HepG2 (cell line): ENCODE measurements at regions not wholly inside any gene's neighbourhood (a gene's known extent, or its start where the extent isn't known, plus 50 kb on each side); places are given as distances from the start of the nearest gene placed in this dataset.

ENCODE experiments used
- ATAC-seq: fragments of 200-7000 bp; cut with Tn5 transposase; 3 replicates; pipeline ENCODE4 v1.9.1; 2020; ENCODE audit warnings: mild to moderate bottlenecking, moderate library complexity
- BruUV-seq: library from RNA; stranded (reverse); fragments of 400-500 nt; replicated peaks from 2 replicates; lab custom pipeline; 2021; lab: Mats Ljungman, UMichigan
- CTCF ChIA-PET: fragments of 300-600 bp; formaldehyde crosslinking; extraction: SDS; loops from one replicate; lab custom pipeline; 2021; ENCODE audit warnings: low total read pairs, inconsistent platforms, low intra/inter-chr PET ratio; lab: Yijun Ruan, JAX
- POLR2A ChIA-PET: fragments of 350-600 bp; sonication (Branson Sonifier 250); formaldehyde crosslinking; loops from one replicate; lab custom pipeline; 2020; ENCODE audit warnings: antibody characterized with exemption, inconsistent platforms; lab: Yijun Ruan, JAX
- DNase-seq: peaks from one replicate; pipeline ENCODE4 v3.0.0-alpha.2; 2015; ENCODE audit warnings: low spot score
- FAIRE-seq: peaks from 3 replicates; lab custom pipeline; 2011; peaks lifted over from hg19 to GRCh38; lab: Jason Lieb, UNC
- H2AFZ ChIP-seq: one replicate; pipeline ENCODE4 v1.6.1; 2011; ENCODE audit warnings: low read length, inconsistent platforms
- H3K27ac ChIP-seq: fragments of 300-600 bp; 3 replicates; pipeline ENCODE4 v1.8.0; 2011; ENCODE audit warnings: mixed run types, mild to moderate bottlenecking, mixed read lengths, low read length, inconsistent platforms; ENCODE audit not compliant: insufficient read depth; ENCODE audit errors: extremely low read length
- H3K27me3 ChIP-seq, 2 experiments: fragments of 200-600 bp in 1 of 2; 2 replicates in 1 of 2; 3 replicates in 1 of 2; pipeline versions ENCODE4 v1.6.0 to v1.8.0; 2011; ENCODE audit warnings: low read length in 2 of 2, mild to moderate bottlenecking in 2 of 2, moderate library complexity in 2 of 2, inconsistent platforms in 1 of 2; ENCODE audit not compliant: insufficient read depth in 2 of 2, control insufficient read depth in 1 of 2
- H3K36me3 ChIP-seq, 2 experiments: fragments of 200-600 bp in 1 of 2; replicated peaks in 1 of 2; 2 replicates in 1 of 2; 3 replicates in 1 of 2; pipeline versions ENCODE4 v1.5.1 to v1.8.0; 2011; ENCODE audit warnings: low read length in 2 of 2, inconsistent platforms in 1 of 2; ENCODE audit not compliant: insufficient read depth in 2 of 2, control insufficient read depth in 1 of 2
- H3K4me1 ChIP-seq: 2 replicates; pipeline ENCODE4 v1.5.1; 2012; ENCODE audit warnings: low read length, inconsistent platforms; ENCODE audit not compliant: insufficient read depth
- H3K4me2 ChIP-seq: 2 replicates; pipeline ENCODE4 v1.6.0; 2011; ENCODE audit warnings: low read depth, low read length, inconsistent platforms
- H3K4me3 ChIP-seq, 3 experiments: fragments of 200-600 bp in 1 of 3; sonication (generic), shearing (Covaris generic) in 1 of 3; replicated peaks in 1 of 3; 2 replicates each; pipeline ENCODE4 v1.5.1; 2011 to 2016; ENCODE audit warnings: low read length in 3 of 3, inconsistent platforms in 2 of 3, low read depth in 2 of 3, mild to moderate bottlenecking in 2 of 3, control low read depth in 1 of 3, mixed read lengths in 1 of 3; ENCODE audit not compliant: insufficient read depth in 1 of 3
- H3K79me2 ChIP-seq: one replicate; pipeline ENCODE4 v1.6.1; 2011; ENCODE audit warnings: low read length, inconsistent platforms; ENCODE audit not compliant: insufficient read depth
- H3K9ac ChIP-seq: 2 replicates; pipeline ENCODE4 v1.6.0; 2011; ENCODE audit warnings: mild to moderate bottlenecking, low read depth, low read length, inconsistent platforms; ENCODE audit not compliant: insufficient read depth
- H3K9me3 ChIP-seq: 2 replicates; pipeline ENCODE4 v1.5.1; 2012; ENCODE audit warnings: mild to moderate bottlenecking, low read length
- H4K20me1 ChIP-seq: 2 replicates; pipeline ENCODE4 v1.6.0; 2011; ENCODE audit warnings: inconsistent platforms, mild to moderate bottlenecking, low read length, moderate library complexity; ENCODE audit not compliant: insufficient read depth
- IRF2 ChIP-seq: IDR thresholded peaks from 2 replicates; pipeline ENCODE4 v1.6.1; 2018; ENCODE audit warnings: missing genetic modification reagents, missing compliant biosample characterization
- KDM1A ChIP-seq: IDR thresholded peaks from 2 replicates; pipeline ENCODE4 v1.6.1; 2016; ENCODE audit warnings: missing compliant biosample characterization
- KDM2A ChIP-seq: sonication (generic); formaldehyde crosslinking; IDR thresholded peaks from 2 replicates; pipeline ENCODE4 v1.4.0; 2020; ENCODE audit warnings: low read depth, missing genetic modification reagents, borderline replicate concordance
- MIXL1 ChIP-seq: IDR thresholded peaks from 2 replicates; pipeline ENCODE4 v1.6.1; 2016
- RCOR2 ChIP-seq: IDR thresholded peaks from 2 replicates; pipeline ENCODE4 v1.6.1; 2016; ENCODE audit warnings: missing biosample characterization, missing genetic modification reagents
- XRCC5 ChIP-seq: fragments of 200-400 bp; formaldehyde crosslinking; optimal IDR thresholded peaks from 2 replicates; pipeline ENCODE3; 2017; ENCODE audit warnings: mild to moderate bottlenecking, low read length
- ZMYM3 ChIP-seq: sonication (generic); formaldehyde crosslinking; IDR thresholded peaks from 2 replicates; pipeline ENCODE4 v1.5.1; 2020; ENCODE audit warnings: mild to moderate bottlenecking, missing genetic modification reagents
- ZMYM4 ChIP-seq: sonication (generic); formaldehyde crosslinking; IDR thresholded peaks from 2 replicates; pipeline ENCODE4 v1.8.1; 2023; ENCODE audit warnings: mild to moderate bottlenecking, missing genetic modification reagents
- ZNF10 ChIP-seq: sonication (generic); formaldehyde crosslinking; IDR thresholded peaks from 2 replicates; pipeline ENCODE4 v1.4.0; 2020; ENCODE audit warnings: mild to moderate bottlenecking, low read depth, missing genetic modification reagents, borderline replicate concordance
- ZNF329 ChIP-seq: sonication (generic); formaldehyde crosslinking; IDR thresholded peaks from 2 replicates; pipeline ENCODE4 v1.9.0; 2021; ENCODE audit warnings: low read depth, mild to moderate bottlenecking, missing genetic modification reagents
- ZNF615 ChIP-seq: sonication (generic); formaldehyde crosslinking; IDR thresholded peaks from 2 replicates; pipeline ENCODE4 v1.5.0; 2020; ENCODE audit warnings: mild to moderate bottlenecking, missing genetic modification reagents, borderline replicate concordance
- ZNF629 ChIP-seq: sonication (generic); formaldehyde crosslinking; conservative IDR thresholded peaks from 2 replicates; pipeline ENCODE4 v1.5.0; 2020; ENCODE audit warnings: missing genetic modification reagents
- ZNF672 ChIP-seq: sonication (generic); formaldehyde crosslinking; IDR thresholded peaks from 2 replicates; pipeline ENCODE4 v1.8.1; 2022; ENCODE audit warnings: missing genetic modification reagents
- ZNF816 ChIP-seq: sonication (generic); formaldehyde crosslinking; IDR thresholded peaks from 2 replicates; pipeline ENCODE4 v1.8.0; 2022; ENCODE audit warnings: missing genetic modification reagents, mild to moderate bottlenecking, borderline replicate concordance
- WGBS: methylation state at CpG from one replicate; pipeline ENCODE4 v1.1.6; 2017; ENCODE audit warnings: low lambda C conversion rate; 5-methylcytosine and 5-hydroxymethylcytosine counted together
- in situ Hi-C: cut with HindIII; loops from 2 replicates; pipeline ENCODE4 v1.10.0; 2017; ENCODE audit warnings: low pct_unique_long_range_greater_than_20kb; ENCODE audit not compliant: extremely low pct_ligation_motif_present
- intact Hi-C: fragments of 100-400 bp; cut with micrococcal nuclease; formaldehyde crosslinking; loops from one replicate; pipeline ENCODE4 v1.10.0; 2022; ENCODE audit not compliant: unreplicated experiment

DNA sequence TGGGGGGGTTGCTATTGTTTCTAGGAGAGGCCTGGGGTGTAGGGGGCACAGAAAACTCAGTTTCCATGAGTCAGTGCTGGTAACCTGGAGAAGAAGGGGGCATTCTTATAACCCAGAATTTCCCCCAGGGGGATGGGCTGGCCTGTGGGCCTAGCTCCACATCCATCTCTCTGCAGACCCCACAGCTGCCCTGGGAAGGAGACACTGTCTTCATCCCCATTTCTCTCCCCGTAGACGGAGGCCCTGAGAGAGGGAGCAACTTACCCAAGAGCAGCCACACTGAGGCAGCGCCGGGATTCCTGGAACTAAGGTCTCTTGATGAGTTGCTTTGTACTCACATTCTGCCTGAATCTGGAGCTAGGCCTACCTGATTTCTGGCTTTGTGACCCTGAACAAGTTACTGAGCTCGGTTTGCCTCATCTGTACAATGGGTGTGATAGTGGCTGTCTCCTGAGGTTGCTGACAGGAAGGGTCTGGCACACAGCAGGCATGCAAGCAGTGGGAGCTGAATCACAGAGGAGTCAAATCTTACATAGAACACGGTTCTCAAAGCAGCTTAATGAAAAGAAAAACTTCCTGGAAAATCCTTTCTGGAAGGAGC, 55.0 kb upstream of the LCTL start:
- FAIRE-seq = no peak
- no peaks in the 10 kb centered on the region for H3K79me2 ChIP-seq
- ChIA-PET CTCF (no interaction called here), POLR2A (no interaction called here)
- peaks cover 0 to 4% of the 10 kb centered on the region in 2 experiments; a peak in 2 of 5 replicates for H3K27me3 ChIP-seq
- intact Hi-C loops = no loop called here
- no peak overlapping the region for H3K4me3 ChIP-seq
- no peak overlapping the region for H3K27ac ChIP-seq
- no peak for ATAC-seq
- no peak overlapping the region for H2AFZ ChIP-seq
- H3K4me2 ChIP-seq = no peak overlapping the region
- H3K9me3 ChIP-seq = no peaks in the 10 kb centered on the region
- 38% methylated on average over 2 of the region's 6 CpGs for WGBS
- in situ Hi-C loops = no loop called here
- H4K20me1 ChIP-seq = no peaks in the 10 kb centered on the region
- H3K4me1 ChIP-seq = peaks cover 44% of the 10 kb centered on the region
- H3K36me3 ChIP-seq = no peaks in the 10 kb centered on the region
- DNase-seq = no peak
- no peak overlapping the region for H3K9ac ChIP-seq
- no TSS peak for BruUV-seq
- peak; percentile 91 for TF ChIP-seq ZNF629
- TF ChIP-seq KDM1A = 0 out of 2 replicates have a peak, but pooled peaks have one; percentile 20
- TF ChIP-seq RCOR2 (CRISPR knock-in tag) = no peak
- TF ChIP-seq ZMYM3 (CRISPR knock-in tag) = 0 out of 2 replicates have a peak, but pooled peaks have one; percentile 36

DNA sequence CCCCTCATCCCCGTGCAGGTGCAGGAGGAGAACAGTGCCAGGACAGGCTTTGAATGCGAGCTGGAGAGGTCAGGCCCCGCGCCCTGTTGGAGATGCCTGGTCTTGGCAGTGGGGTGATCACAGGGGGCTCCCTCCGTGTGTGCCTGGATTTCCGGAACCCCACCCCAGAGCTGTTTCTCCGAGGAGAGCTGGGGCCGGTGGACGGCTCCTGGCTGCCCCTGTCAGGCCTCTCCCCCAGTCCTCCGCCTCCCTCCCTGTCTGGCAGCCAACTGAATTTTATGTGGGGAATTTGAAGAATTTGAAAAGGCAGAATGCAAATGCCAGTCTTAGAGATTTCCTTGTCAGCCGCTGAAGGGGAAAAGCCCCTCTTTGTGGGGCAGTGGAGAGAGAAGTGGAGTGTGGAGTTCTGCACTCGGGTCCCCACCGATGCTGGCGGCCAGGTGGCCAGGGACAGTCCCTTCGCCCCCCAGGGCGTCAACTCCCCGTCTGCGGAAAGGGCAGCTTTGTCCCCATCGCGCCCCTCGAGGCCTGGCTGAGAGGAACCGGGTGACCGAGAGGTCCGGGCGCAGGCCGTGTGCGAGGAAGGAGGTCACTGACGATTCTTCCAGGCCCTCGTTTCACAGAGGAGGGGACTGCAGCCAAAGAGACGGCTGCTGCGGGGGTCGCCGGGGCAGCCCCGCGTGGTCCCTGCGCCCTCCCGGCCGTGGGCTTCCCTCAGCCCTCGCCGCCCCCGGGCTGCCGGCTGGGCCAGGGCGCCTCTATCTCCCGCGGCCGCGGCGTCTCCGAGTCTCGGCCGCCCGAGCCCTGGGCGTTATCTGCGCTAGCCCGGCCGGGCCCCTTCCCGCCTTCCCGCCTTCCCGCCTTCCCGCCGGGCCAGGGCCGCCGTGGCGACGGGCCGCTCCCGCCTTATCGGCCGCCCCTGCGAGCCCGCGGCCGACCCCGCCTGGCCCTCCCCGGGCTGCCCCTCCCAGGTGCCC, 56.0 kb upstream of the LCTL start:
- ChIA-PET POLR2A (no interaction called here), CTCF (no interaction called here)
- FAIRE-seq = no peak
- Histone ChIP-seq H3K27ac (no peak overlapping the region), H4K20me1 (no peaks in the 10 kb centered on the region), H3K9me3 (no peaks in the 10 kb centered on the region), H3K9ac (no peak overlapping the region), H3K79me2 (no peaks in the 10 kb centered on the region), H3K4me2 (no peak overlapping the region), H2AFZ (no peak overlapping the region), H3K4me3 (no peak overlapping the region), H3K4me1 (peaks cover 42% of the 10 kb centered on the region), H3K36me3 (no peaks in the 10 kb centered on the region), H3K27me3 (peaks cover 0 to 4% of the 10 kb centered on the region in 2 experiments; a peak in 2 of 5 replicates)
- no TSS peak for BruUV-seq
- in situ Hi-C loops (no loop called here), intact Hi-C loops (no loop called here)
- 84% methylated on average over 40 of the region's 75 CpGs for WGBS
- no peak for ATAC-seq
- DNase-seq = no peak
- TF ChIP-seq KDM2A (no peak), ZNF10 (no peak), XRCC5 (no peak), ZNF615 (CRISPR knock-in tag) (no peak), ZNF672 (no peak), ZNF816 (CRISPR knock-in tag) (no peak), MIXL1 (CRISPR knock-in tag) (no peak), IRF2 (CRISPR knock-in tag) (no peak), ZMYM4 (CRISPR knock-in tag) (no peak), ZNF329 (CRISPR knock-in tag) (no peak)
